Ascending aorta (tissue), 2 donors: ENCODE measurements at regions not wholly inside any gene's neighbourhood (a gene's known extent, or its start where the extent isn't known, plus 50 kb on each side); places are given as distances from the start of the nearest gene placed in this dataset.

Source experiments
- DNase-seq, 2 donors: peaks; one replicate each; pipeline ENCODE4 v3.0.0-alpha.2; 2019; ENCODE audit warnings: low spot score in 2 of 2
- H3K27ac ChIP-seq, 2 donors: fragments of 200-600 bp; sonication (generic); one replicate each; pipeline ENCODE4 v1.5.1; 2016 to 2017; ENCODE audit warnings: mild to moderate bottlenecking in 1 of 2
- H3K27me3 ChIP-seq: fragments of 200-600 bp; sonication (generic); one replicate; pipeline ENCODE4 v1.5.1; 2017
- H3K36me3 ChIP-seq, 2 donors: fragments of 200-600 bp; sonication (generic); one replicate each; pipeline ENCODE4 v1.5.1; 2016
- H3K4me1 ChIP-seq, 2 donors: fragments of 200-600 bp; sonication (generic); one replicate each; pipeline ENCODE4 v1.5.1; 2016 to 2017; ENCODE audit warnings: mild to moderate bottlenecking in 1 of 2
- H3K4me3 ChIP-seq, 2 donors: fragments of 200-600 bp; sonication (generic); one replicate each; pipeline ENCODE4 v1.5.1; 2016 to 2017; ENCODE audit warnings: mild to moderate bottlenecking in 1 of 2
- H3K9me3 ChIP-seq, 2 donors: fragments of 200-600 bp; sonication (generic); one replicate each; pipeline ENCODE4 v1.5.1; 2016
- CTCF ChIP-seq, 3 experiments: fragments of 200-600 bp in 2 of 3; fragments of 450-650 bp in 1 of 3; sonication (generic) in 2 of 3; IDR thresholded peaks; one replicate each; pipeline ENCODE4 v1.5.1; 2016 to 2019; ENCODE audit warnings: antibody characterized with exemption in 3 of 3, mild to moderate bottlenecking in 1 of 3, moderate library complexity in 1 of 3
- intact Hi-C: fragments of 100-400 bp; cut with DNase I; formaldehyde crosslinking; loops from one replicate; pipeline ENCODE4 v1.15.1; 2023

- Histone ChIP-seq H3K4me3 (no peak overlapping the region), H3K4me1 (peaks cover 0 to 3% of the 10 kb centered on the region in 2 donors), H3K9me3 (no peaks in the 10 kb centered on the region), H3K27me3 (no peaks in the 10 kb centered on the region), H3K27ac (no peak overlapping the region), H3K36me3 (no peaks in the 10 kb centered on the region)
- no peak for TF ChIP-seq CTCF (IDR thresholded peaks at IDR 0.05)
- intact Hi-C loops: no loop called here
- no peak for DNase-seq
Observed at GRCh38 chr5:21236971-21237427, 1249.0 kb upstream of the CDH18 start.

- intact Hi-C loops: no loop called here
- DNase-seq: no peak
- H3K27ac ChIP-seq: no peak overlapping the region
- no peak overlapping the region for H3K4me3 ChIP-seq
- peaks cover 0 to 3% of the 10 kb centered on the region in 2 donors for H3K4me1 ChIP-seq
- TF ChIP-seq CTCF (IDR thresholded peaks at IDR 0.05): no peak
- H3K27me3 ChIP-seq: no peaks in the 10 kb centered on the region
- no peaks in the 10 kb centered on the region for H3K36me3 ChIP-seq
- H3K9me3 ChIP-seq: no peaks in the 10 kb centered on the region
Observed at GRCh38 chr5:21236104-21236503, 1248.1 kb upstream of the CDH18 start.

GRCh38 chr5:21225223-21226064, 1237.4 kb upstream of the CDH18 start:
- no peak for DNase-seq
- H3K36me3 ChIP-seq: no peaks in the 10 kb centered on the region
- no peaks in the 10 kb centered on the region for H3K4me1 ChIP-seq
- intact Hi-C loops: no loop called here
- H3K4me3 ChIP-seq: no peak overlapping the region
- H3K27me3 ChIP-seq: no peaks in the 10 kb centered on the region
- no peaks in the 10 kb centered on the region for H3K9me3 ChIP-seq
- no peak for TF ChIP-seq CTCF (IDR thresholded peaks at IDR 0.05)
- H3K27ac ChIP-seq: no peak overlapping the region

GRCh38 chr5:21221616-21222015, 1233.6 kb upstream of the CDH18 start:
- Histone ChIP-seq H3K36me3 (no peaks in the 10 kb centered on the region), H3K4me3 (no peak overlapping the region), H3K27ac (no peak overlapping the region), H3K4me1 (no peaks in the 10 kb centered on the region), H3K9me3 (no peaks in the 10 kb centered on the region), H3K27me3 (no peaks in the 10 kb centered on the region)
- TF ChIP-seq CTCF (IDR thresholded peaks at IDR 0.05): no peak
- no peak for DNase-seq
- intact Hi-C loops: no loop called here

GRCh38 chr5:21219966-21220365, 1232.0 kb upstream of the CDH18 start:
- TF ChIP-seq CTCF (IDR thresholded peaks at IDR 0.05): no peak
- no peak for DNase-seq
- Histone ChIP-seq H3K4me3 (no peak overlapping the region), H3K27me3 (no peaks in the 10 kb centered on the region), H3K36me3 (no peaks in the 10 kb centered on the region), H3K4me1 (no peaks in the 10 kb centered on the region), H3K9me3 (no peaks in the 10 kb centered on the region), H3K27ac (no peak overlapping the region)
- intact Hi-C loops: no loop called here
